ENCODE measurements at regions not wholly inside any gene's neighbourhood (a gene's known extent, or its start where the extent isn't known, plus 50 kb on each side); places are given as distances from the start of the nearest gene placed in this dataset.

GRCh38 chr7:15087771-15088170 lies 185.2 kb upstream of the DGKB start:
- WGBS, 2 donors: 55 to 63% methylated on average over 4 of the region's 4 CpGs
- no peak for FAIRE-seq

GRCh38 chr7:15086862-15087261 lies 184.3 kb upstream of the DGKB start:
- Histone ChIP-seq H3K4me3 (no peak overlapping the region), H3K4me1 (no peaks in the 10 kb centered on the region), H3K36me3 (no peaks in the 10 kb centered on the region), H3K9me3 (no peaks in the 10 kb centered on the region), H3K27me3 (no peaks in the 10 kb centered on the region), H3K27ac (no peak overlapping the region)
- ATAC-seq: no peak
- FAIRE-seq: no peak
- no peak for TF ChIP-seq CTCF (IDR thresholded peaks at IDR 0.05)
- WGBS, 2 donors: 48 to 63% methylated on average over 2 of the region's 2 CpGs
- intact Hi-C loops (cut with DNase I): no loop called here
- no peak for DNase-seq

More at GRCh38 chr7:15087771-15088170, 185.2 kb upstream of the DGKB start:
- TF ChIP-seq CTCF (IDR thresholded peaks at IDR 0.05): no peak
- H3K27me3 ChIP-seq: no peaks in the 10 kb centered on the region
- H3K27ac ChIP-seq: no peak overlapping the region
- no peak overlapping the region for H3K4me3 ChIP-seq
- H3K9me3 ChIP-seq: no peaks in the 10 kb centered on the region
- DNase-seq: no peak
- intact Hi-C loops (cut with DNase I): no loop called here
- H3K4me1 ChIP-seq: no peaks in the 10 kb centered on the region
- ATAC-seq: no peak
- no peaks in the 10 kb centered on the region for H3K36me3 ChIP-seq

- Histone ChIP-seq H3K27me3 (no peaks in the 10 kb centered on the region), H3K9me3 (no peaks in the 10 kb centered on the region), H3K27ac (no peak overlapping the region), H3K4me1 (no peaks in the 10 kb centered on the region), H3K36me3 (no peaks in the 10 kb centered on the region), H3K4me3 (no peak overlapping the region)
- intact Hi-C loops (cut with DNase I): no loop called here
- no peak for TF ChIP-seq CTCF (IDR thresholded peaks at IDR 0.05)
- ATAC-seq (no peak), FAIRE-seq (no peak), DNase-seq (no peak)
- 45 to 60% methylated on average over 3 of the region's 3 CpGs for WGBS, 2 donors
Measured at GRCh38 chr7:15086131-15086611, 183.6 kb upstream of the DGKB start.

- DNase-seq (no peak), ATAC-seq (no peak), FAIRE-seq (no peak)
- Histone ChIP-seq H3K36me3 (no peaks in the 10 kb centered on the region), H3K27me3 (no peaks in the 10 kb centered on the region), H3K9me3 (no peaks in the 10 kb centered on the region), H3K4me3 (no peak overlapping the region), H3K4me1 (no peaks in the 10 kb centered on the region), H3K27ac (no peak overlapping the region)
- no peak for TF ChIP-seq CTCF (IDR thresholded peaks at IDR 0.05)
- intact Hi-C loops (cut with DNase I): no loop called here
Measured at GRCh38 chr7:15085366-15085765, 182.8 kb upstream of the DGKB start.

GRCh38 chr7:15084368-15084767 lies 181.8 kb upstream of the DGKB start:
- ATAC-seq (no peak), FAIRE-seq (no peak), DNase-seq (no peak)
- no peaks in the 10 kb centered on the region for H3K4me1 ChIP-seq
- no peak for TF ChIP-seq CTCF (IDR thresholded peaks at IDR 0.05)
- H3K4me3 ChIP-seq: no peak overlapping the region
- H3K27ac ChIP-seq: no peak overlapping the region
- H3K36me3 ChIP-seq: no peaks in the 10 kb centered on the region
- no peaks in the 10 kb centered on the region for H3K27me3 ChIP-seq
- H3K9me3 ChIP-seq: no peaks in the 10 kb centered on the region
- intact Hi-C loops (cut with DNase I): no loop called here
- 57 to 61% methylated on average over 5 of the region's 5 CpGs for WGBS, 2 donors

Data from pancreas (tissue), 10 donors.